H1 (cell line): ENCODE measurements at regions not wholly inside any gene's neighbourhood (a gene's known extent, or its start where the extent isn't known, plus 50 kb on each side); places are given as distances from the start of the nearest gene placed in this dataset.

Experiments used
- EP300 ChIP-seq, 2 experiments: IDR thresholded peaks; 1 replicate in 1 of 2; 2 replicates in 1 of 2; pipeline ENCODE4 v1.6.1; 2011 to 2012; ENCODE audit warnings: low read depth in 2 of 2, low read length in 2 of 2, mild to moderate bottlenecking in 2 of 2, borderline replicate concordance in 1 of 2, inconsistent platforms in 1 of 2, moderate library complexity in 1 of 2
- EZH2 ChIP-seq: fragments of 200-600 bp; sonication (generic); IDR thresholded peaks from 2 replicates; pipeline ENCODE4 v1.7.1; 2012; ENCODE audit warnings: low read depth, mild to moderate bottlenecking, moderate library complexity, low read length, inconsistent platforms; ENCODE audit not compliant: severe bottlenecking

- no peak for TF ChIP-seq EP300 (IDR thresholded peaks at IDR 0.05; ENCODE audit: borderline replicate concordance in 1 of 2, low read depth in 2 of 2, low read length in 2 of 2)
- no peak for TF ChIP-seq EZH2
Measured at GRCh38 chr21:38072489-38072888, 156.2 kb upstream of the KCNJ6 start (continued).
